NCI-H1105 (cell line): ENCODE measurements at regions not wholly inside any gene's neighbourhood (a gene's known extent, or its start where the extent isn't known, plus 50 kb on each side); places are given as distances from the start of the nearest gene placed in this dataset.
"Not testable (repeated sequence)": the region's sequence is repeated elsewhere in the genome, so short reads cannot be mapped to it uniquely, and the experiment has no call there.

Experiments used
- DNase-seq: peaks from one replicate; lab custom pipeline; 2025; lab: John Stamatoyannopoulos, UW

DNA sequence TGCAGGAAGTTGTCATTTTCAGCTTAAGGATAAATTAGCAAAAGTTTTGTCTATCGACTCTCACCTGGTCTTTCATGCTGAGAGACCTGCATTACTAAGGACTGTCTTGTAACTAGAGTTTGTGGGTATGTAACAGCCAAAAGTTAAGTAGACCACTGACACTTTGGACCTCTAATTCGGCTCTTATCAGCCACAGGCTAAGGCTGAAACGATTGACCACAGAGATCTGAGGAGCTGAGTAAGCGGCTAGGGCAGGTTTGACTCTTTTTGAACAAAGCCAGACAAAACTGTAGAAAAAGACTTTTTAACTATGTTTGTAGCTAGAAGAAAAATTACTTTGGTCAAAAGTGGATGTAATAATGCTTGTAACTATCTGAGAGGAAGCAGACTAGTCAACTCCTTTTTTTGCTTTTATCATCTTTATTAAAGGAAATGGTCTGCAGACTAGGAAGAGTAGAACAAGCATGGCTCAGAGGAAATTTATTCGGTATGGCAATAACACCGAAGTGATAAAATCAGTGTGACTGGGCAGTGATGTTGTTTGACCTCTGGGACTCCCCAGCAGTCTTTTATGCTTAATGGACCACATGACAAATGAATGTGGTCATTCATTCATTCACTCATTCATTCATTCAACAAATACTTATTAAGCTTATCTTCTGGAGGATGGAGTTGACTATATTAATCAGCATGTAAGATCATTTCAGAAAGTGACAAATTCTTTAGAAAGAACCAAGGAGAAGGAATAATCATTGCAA lies 725.0 kb upstream of the HS3ST5 start:
- no peak for DNase-seq

- no peak for DNase-seq
Measured at GRCh38 chr6:115064680-115065079, 721.9 kb upstream of the HS3ST5 start.

DNA sequence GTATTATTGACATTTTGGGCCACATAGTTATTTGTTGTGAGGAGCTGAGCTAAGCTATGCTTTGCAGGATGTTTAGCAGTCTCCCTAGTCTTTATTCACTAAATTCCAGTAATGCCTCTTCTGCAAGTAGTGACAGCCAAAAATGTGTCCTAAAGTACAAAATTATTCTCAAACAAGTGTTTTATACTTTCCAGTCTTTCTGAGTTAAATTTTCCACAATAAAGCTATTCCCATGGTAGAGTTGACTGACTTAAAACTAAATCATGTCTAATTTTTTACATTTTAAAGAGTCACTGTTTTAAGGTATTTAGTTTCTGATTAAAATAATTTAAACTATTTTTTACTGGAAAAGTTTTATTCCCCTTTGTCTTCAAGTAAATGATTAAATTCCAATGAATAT lies 717.8 kb upstream of the HS3ST5 start:
- DNase-seq: no peak

DNA sequence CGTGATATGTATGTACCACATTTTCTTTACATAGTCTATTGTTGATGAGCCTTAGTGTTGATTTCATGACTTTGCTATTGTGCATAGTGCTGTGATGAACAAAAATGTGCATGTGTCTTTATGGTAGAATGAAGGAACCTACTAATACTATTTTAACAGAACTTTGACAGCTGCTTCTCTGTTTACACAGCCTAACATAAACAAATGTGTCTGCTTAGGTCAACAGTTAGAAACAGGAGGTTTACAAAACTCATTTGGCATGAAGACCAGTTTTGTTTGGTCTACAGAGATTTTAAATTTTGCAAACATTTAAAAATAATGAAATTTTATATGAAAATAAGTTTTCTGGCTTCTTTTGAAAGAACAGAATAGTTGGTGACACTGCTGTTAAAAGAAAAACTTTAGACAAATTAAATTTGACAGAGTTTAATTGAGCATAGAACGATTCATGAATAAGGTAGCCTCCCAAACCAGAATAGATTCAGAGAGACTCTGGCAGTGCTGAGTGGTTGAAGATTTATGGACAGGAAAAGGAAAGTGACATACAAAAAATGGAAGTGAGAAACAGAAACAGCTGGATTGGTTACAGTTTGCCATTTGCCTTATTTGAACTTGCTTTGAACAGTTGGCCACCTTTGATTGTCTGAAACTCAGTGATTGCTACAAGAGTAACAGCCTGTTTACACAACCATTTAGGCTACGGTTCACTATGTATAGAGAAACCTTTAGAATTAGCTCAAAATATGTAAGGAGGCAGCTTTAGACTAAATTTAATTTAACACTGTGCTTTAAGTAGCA lies 715.8 kb upstream of the HS3ST5 start:
- no peak for DNase-seq

DNA sequence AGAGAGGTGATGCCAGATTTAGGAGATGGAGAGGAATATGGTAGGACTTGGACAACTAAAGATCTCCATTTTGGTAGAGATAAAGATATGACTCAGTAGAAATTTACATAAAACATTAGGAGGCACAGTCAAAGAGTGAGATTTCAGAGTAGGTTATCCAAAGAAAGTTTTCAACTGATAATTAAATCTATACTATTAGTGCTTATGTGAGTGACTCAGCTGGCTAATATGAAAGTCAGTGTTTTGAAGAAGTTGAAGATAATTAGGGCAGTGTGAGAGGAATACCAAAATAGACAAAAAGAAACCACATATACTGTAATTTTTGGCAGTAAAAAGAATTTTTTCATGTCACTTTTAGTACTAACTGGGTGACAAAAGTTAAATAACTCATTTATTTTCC lies 712.8 kb upstream of the HS3ST5 start:
- DNase-seq: no peak

DNA sequence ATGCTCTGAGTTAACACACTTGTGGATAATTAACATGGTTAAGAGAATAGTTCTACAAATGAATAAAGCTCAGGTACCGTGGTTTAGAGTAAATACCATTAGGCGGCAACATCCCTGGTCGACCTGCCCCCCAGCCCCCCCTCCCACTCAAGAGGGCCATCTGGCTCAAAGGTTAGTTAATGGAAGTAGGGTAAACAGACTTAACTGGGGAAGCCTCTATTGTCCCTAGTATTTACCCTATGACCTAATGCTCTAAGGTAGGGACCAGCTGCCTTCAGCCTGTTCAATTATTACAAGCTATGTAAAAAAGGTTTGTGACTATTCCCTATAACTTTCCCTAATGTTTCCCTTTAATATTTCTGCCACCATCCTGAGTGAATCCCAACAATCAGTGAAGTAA lies 711.4 kb upstream of the HS3ST5 start:
- not testable (repeated sequence) for DNase-seq

- DNase-seq: no peak
Measured at GRCh38 chr6:115053169-115053860, 710.5 kb upstream of the HS3ST5 start.

- no peak for DNase-seq
Measured at GRCh38 chr6:115016593-115016992, 673.8 kb upstream of the HS3ST5 start.

DNA sequence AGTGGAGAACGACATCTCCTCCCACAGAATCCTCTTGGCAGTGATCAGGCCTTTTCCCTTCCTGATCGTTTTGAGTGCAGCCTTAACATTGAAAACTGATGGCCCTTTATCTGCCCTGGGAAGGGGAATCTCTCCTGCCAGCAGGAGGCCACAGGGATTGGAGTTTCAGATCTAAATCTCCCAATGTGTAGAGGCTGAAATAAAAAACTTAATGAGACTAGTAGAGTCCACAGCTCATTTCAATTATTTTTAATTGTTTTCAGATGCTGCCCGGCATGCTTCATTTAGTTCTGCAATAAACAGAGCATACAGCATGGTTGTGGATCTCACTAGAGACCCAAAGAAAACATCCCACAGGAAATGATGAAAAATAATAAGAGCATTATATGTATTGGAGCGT lies 662.2 kb upstream of the HS3ST5 start:
- no peak for DNase-seq

DNA sequence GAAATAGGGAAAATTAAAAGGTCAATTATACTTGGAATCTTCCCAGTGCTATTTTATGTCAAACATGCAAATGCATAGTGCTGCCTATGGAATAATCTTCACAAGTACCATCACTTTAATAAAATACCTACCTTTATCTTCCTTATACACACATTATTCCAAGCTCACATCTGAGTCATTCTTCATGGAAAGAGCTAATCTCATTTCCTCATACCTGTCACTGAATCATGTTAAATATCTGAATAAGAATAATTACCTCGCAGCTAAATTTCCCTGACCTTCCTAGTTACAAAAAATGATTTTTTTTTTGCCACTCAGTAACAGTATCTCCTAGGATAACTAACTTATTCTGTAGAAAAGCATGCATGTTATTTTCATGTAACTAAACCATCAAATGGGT lies 661.4 kb upstream of the HS3ST5 start:
- no peak for DNase-seq

- DNase-seq: no peak
Measured at GRCh38 chr6:115001731-115002350, 659.0 kb upstream of the HS3ST5 start.

GRCh38 chr6:115000736-115001135 lies 657.9 kb upstream of the HS3ST5 start:
- DNase-seq: no peak

DNA sequence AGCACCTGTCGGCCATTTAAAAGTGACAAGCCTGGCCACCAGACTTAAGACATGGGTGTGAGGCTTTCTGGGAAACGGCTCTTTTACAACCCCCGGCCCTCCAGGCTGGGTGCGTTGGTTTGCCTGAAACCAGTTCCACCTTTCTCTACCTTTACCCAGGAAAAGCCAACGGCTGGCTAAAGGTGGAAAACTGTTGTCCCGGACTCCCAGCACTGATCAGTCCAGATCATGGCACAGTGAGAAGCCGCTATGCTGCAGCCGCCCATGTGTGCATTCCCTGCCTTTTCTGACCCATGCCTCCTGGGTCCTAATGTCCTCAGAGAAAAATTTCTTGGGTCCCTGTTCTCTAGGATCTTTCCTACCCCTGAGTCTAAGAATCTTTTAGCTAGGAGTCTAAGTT lies 655.7 kb upstream of the HS3ST5 start:
- DNase-seq: no peak

DNA sequence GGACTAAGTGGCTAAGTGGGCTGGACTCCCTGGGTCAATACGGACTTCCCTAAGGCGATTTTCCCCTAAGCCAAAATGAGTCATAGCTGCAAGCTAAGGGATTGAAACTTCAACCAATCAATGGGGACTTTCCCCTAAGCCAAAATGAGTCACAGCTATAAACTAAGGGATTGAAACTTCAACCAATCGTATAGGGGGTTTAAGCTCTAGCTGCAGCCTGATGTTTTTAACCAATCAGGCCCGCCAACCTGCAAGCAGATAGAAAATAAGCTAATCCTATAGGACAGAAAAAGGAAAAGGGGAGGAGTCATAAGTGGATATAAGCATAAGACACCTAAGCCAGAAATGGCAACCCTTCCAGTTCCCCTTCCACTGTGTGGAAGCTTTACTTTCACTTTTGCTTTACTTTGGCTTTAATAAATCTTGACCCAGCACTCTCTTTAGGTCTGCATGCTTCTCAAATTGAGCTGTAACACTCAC lies 655.0 kb upstream of the HS3ST5 start:
- DNase-seq: no peak

DNA sequence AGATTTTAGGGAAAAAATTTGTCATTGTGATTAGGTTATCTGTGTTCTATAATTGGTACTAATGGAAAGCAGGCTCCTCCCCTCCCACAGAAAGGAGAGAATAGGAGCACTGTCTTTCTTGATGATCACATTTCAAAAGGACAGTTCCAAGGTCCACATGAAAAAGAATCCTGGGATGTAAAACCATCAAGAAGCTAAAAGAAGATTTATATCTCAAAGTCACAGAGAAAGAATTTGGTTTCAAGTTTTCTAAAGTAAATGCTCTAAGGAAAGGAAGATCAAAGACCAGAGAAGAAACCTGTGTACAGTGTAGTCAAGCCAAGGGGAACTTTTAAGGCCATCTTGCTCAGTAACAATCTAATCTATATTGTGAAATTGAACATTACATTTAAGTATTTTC lies 652.7 kb upstream of the HS3ST5 start:
- DNase-seq: no peak

DNA sequence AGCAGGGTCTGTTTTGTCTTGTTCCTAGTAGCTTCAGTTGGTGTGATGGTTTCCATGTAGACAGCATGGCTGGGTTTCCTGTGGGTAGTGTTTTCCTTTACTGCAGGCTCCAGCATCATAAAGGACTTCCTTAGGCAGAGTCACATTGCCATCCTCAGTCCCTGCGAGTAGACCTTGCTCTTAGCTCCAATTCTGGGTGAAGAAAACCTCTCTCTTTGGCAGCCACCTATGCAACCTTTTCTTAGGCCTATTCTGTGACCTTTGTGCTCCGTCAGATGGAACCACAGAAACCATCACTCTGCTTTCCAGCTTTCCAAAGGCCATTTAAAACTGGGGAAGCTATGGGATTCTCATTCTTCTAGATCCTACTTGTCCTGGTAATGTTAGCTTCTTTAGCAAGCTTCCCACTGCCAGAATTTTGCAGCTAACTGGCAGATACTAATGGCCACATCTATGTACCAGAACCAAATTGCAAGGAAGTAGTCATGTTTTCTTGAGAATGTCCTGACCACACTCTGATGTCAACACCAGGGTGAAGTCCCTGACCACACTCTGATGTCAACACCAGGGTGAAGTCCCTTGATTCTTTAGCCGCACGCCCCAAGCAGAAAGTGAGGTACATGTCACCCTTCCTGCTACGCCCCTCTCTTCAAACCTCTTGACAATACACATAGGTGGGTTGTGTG lies 646.6 kb upstream of the HS3ST5 start:
- no peak for DNase-seq

DNA sequence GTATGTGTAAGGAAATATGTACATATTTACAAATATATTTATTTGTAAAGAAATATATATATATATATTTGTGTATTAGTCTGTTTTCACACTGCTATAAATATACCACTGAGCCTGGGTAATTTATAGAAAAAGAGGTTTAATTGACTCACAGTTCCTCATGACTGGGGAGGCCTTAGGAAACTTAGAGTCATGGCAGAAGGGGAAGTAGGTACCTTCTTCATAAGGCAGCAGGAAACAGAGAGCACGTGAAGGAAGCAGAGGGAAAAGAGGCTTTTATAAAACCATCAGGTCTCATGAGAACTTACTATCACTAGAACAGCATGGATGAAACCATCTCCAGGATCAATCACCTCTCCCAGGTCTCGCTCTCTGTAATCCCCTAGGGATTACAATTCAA lies 644.5 kb upstream of the HS3ST5 start:
- no peak for DNase-seq

GRCh38 chr6:114955363-114955762 lies 612.5 kb upstream of the HS3ST5 start:
- DNase-seq: no peak

- DNase-seq: no peak
Measured at GRCh38 chr6:114952229-114952628, 609.4 kb upstream of the HS3ST5 start.

GRCh38 chr6:114945392-114945791 lies 602.6 kb upstream of the HS3ST5 start:
- no peak for DNase-seq

- DNase-seq: no peak
Measured at GRCh38 chr6:114941078-114941477, 598.3 kb upstream of the HS3ST5 start.

DNA sequence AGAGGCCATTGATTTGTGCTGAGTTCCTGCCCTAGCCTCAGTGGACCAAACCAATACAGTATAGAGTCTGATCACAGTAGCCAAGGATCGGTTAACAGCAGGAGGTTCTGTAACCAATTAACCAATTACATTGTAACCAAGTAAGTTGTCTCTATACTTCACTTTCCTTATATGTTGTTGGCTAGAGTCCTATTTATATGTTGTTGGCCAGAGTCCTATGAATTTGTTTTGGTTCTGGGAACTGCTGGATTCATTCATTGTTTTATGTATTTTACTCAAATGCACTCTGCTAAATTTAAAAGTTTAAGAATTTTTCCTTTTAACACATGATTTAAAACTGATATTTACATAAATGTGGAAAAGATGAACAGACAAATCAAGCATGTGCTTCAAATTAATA lies 597.4 kb upstream of the HS3ST5 start:
- no peak for DNase-seq
